GM21526 (cell line): ENCODE measurements at regions not wholly inside any gene's neighbourhood (a gene's known extent, or its start where the extent isn't known, plus 50 kb on each side); places are given as distances from the start of the nearest gene placed in this dataset.

ENCODE experiments used
- ATAC-seq: cut with Tn5 transposase; IDR thresholded peaks from one replicate; pipeline ENCODE4 v1.9.1; 2021; ENCODE audit warnings: moderate library complexity; ENCODE audit not compliant: unreplicated experiment, low FRiP score

GRCh38 chr7:124364283-124364682, 331.4 kb upstream of the TMEM229A start:
- no peak for ATAC-seq

GRCh38 chr7:124354201-124354600, 321.3 kb upstream of the TMEM229A start:
- no peak for ATAC-seq

GRCh38 chr7:124351950-124352349, 319.1 kb upstream of the TMEM229A start:
- no peak for ATAC-seq

- no peak for ATAC-seq
Observed at GRCh38 chr7:124349443-124349842, 316.6 kb upstream of the TMEM229A start.

- no peak for ATAC-seq
Observed at GRCh38 chr7:124338861-124339260, 306.0 kb upstream of the TMEM229A start.

- ATAC-seq: no peak
Observed at GRCh38 chr7:124330731-124331407, 298.0 kb upstream of the TMEM229A start.

GRCh38 chr7:124328774-124329173, 295.9 kb upstream of the TMEM229A start:
- ATAC-seq: no peak

GRCh38 chr7:124324262-124324661, 291.4 kb upstream of the TMEM229A start:
- no peak for ATAC-seq

- ATAC-seq: no peak
Observed at GRCh38 chr7:124323597-124323996, 290.7 kb upstream of the TMEM229A start.

- no peak for ATAC-seq
Observed at GRCh38 chr7:124322561-124322960, 289.7 kb upstream of the TMEM229A start.

GRCh38 chr7:124318721-124319450, 286.0 kb upstream of the TMEM229A start:
- no peak for ATAC-seq

- ATAC-seq: no peak
Observed at GRCh38 chr7:124310934-124311390, 278.1 kb upstream of the TMEM229A start.

- ATAC-seq: no peak
Observed at GRCh38 chr7:124308384-124308783, 275.5 kb upstream of the TMEM229A start.

GRCh38 chr7:124295289-124295688, 262.4 kb upstream of the TMEM229A start:
- ATAC-seq: no peak

- ATAC-seq: no peak
Observed at GRCh38 chr7:124284937-124285336, 252.1 kb upstream of the TMEM229A start.

GRCh38 chr7:124276005-124276622, 243.2 kb upstream of the TMEM229A start:
- peak; percentile 100 for ATAC-seq

GRCh38 chr7:124275411-124275810, 242.5 kb upstream of the TMEM229A start:
- ATAC-seq: no peak

GRCh38 chr7:124269774-124270173, 236.9 kb upstream of the TMEM229A start:
- no peak for ATAC-seq

- ATAC-seq: no peak
Observed at GRCh38 chr7:124267154-124267553, 234.3 kb upstream of the TMEM229A start.

- peak; percentile 95 for ATAC-seq
Observed at GRCh38 chr7:124263232-124263827, 230.5 kb upstream of the TMEM229A start.

GRCh38 chr7:124261710-124262109, 228.8 kb upstream of the TMEM229A start:
- no peak for ATAC-seq
